Vagina (tissue), 2 donors: ENCODE measurements at regions not wholly inside any gene's neighbourhood (a gene's known extent, or its start where the extent isn't known, plus 50 kb on each side); places are given as distances from the start of the nearest gene placed in this dataset.

Experiments
- DNase-seq, 2 donors: peaks; one replicate each; pipeline ENCODE4 v3.0.0-alpha.2; 2017; ENCODE audit errors: extremely low spot score in 2 of 2
- H3K27ac ChIP-seq: fragments of 200-600 bp; sonication (generic); one replicate; pipeline ENCODE4 v1.5.1; 2019
- H3K27me3 ChIP-seq: fragments of 200-600 bp; sonication (generic); one replicate; pipeline ENCODE4 v1.5.1; 2019
- H3K36me3 ChIP-seq, 2 donors: fragments of 200-600 bp; sonication (generic); one replicate each; pipeline ENCODE4 v1.5.1; 2017 to 2019
- H3K4me1 ChIP-seq: fragments of 200-600 bp; sonication (generic); one replicate; pipeline ENCODE4 v1.5.1; 2019
- H3K4me3 ChIP-seq, 2 donors: fragments of 200-600 bp; sonication (generic); 1 replicate in 1 of 2; 2 replicates in 1 of 2; pipeline ENCODE4 v1.5.1; 2016 to 2019
- H3K9me3 ChIP-seq: fragments of 200-600 bp; sonication (generic); one replicate; pipeline ENCODE4 v1.5.1; 2019
- POLR2A ChIP-seq, 2 donors: fragments of 450-650 bp; IDR thresholded peaks; one replicate each; pipeline ENCODE4 v1.6.1; 2017; ENCODE audit warnings: antibody characterized with exemption in 2 of 2, mild to moderate bottlenecking in 2 of 2, moderate library complexity in 2 of 2
- POLR2AphosphoS5 ChIP-seq, 2 donors: sonication (generic); formaldehyde crosslinking; IDR thresholded peaks; one replicate each; pipeline ENCODE4 v1.9.0; 2017; ENCODE audit warnings: antibody characterized with exemption in 2 of 2, mild to moderate bottlenecking in 2 of 2, low read depth in 1 of 2; ENCODE audit not compliant: insufficient read depth in 1 of 2
- intact Hi-C: fragments of 100-400 bp; cut with DNase I; formaldehyde crosslinking; loops from one replicate; pipeline ENCODE4 v1.15.1; 2023
- TF ChIP-seq, protein P1 (sequence below), 3 experiments: fragments of 450-650 bp in 2 of 3; fragments of 200-600 bp in 1 of 3; sonication (generic) in 1 of 3; IDR thresholded peaks; one replicate each; pipeline ENCODE4 v1.5.1; 2017 to 2019; ENCODE audit warnings: antibody characterized with exemption in 3 of 3, mild to moderate bottlenecking in 2 of 3, moderate library complexity in 2 of 3

DNA sequence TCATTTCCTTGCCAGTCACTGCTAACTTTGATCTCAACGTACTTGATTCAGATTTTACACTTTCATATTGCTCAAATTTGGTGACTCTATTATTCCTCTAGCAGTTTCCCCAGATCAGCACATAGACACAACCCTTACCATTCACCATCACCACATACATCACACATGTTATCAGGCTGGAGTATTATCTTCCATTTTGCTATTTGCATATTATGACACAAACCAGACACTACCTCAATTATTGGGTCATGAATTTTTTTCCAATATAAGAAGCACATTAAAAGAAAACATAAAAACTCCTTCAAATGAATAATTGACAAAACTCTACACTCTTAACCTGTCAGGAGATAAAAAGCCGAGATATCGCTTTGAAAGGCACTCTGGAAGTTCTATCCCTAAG lies 1166.7 kb upstream of the B3GALT2 start:
- Histone ChIP-seq H3K27ac (no peak overlapping the region), H3K4me3 (no peak overlapping the region), H3K36me3 (no peaks in the 10 kb centered on the region), H3K27me3 (no peaks in the 10 kb centered on the region), H3K9me3 (no peaks in the 10 kb centered on the region), H3K4me1 (no peaks in the 10 kb centered on the region)
- TF ChIP-seq POLR2A (IDR thresholded peaks at IDR 0.05) = no peak
- TF ChIP-seq, protein P1, sequence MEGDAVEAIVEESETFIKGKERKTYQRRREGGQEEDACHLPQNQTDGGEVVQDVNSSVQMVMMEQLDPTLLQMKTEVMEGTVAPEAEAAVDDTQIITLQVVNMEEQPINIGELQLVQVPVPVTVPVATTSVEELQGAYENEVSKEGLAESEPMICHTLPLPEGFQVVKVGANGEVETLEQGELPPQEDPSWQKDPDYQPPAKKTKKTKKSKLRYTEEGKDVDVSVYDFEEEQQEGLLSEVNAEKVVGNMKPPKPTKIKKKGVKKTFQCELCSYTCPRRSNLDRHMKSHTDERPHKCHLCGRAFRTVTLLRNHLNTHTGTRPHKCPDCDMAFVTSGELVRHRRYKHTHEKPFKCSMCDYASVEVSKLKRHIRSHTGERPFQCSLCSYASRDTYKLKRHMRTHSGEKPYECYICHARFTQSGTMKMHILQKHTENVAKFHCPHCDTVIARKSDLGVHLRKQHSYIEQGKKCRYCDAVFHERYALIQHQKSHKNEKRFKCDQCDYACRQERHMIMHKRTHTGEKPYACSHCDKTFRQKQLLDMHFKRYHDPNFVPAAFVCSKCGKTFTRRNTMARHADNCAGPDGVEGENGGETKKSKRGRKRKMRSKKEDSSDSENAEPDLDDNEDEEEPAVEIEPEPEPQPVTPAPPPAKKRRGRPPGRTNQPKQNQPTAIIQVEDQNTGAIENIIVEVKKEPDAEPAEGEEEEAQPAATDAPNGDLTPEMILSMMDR (IDR thresholded peaks at IDR 0.05) = no peak
- no peak for TF ChIP-seq POLR2AphosphoS5 (IDR thresholded peaks at IDR 0.05; ENCODE audit: insufficient read depth in 1 of 2, low read depth in 1 of 2)
- DNase-seq = no peak
- intact Hi-C loops = no loop called here

DNA sequence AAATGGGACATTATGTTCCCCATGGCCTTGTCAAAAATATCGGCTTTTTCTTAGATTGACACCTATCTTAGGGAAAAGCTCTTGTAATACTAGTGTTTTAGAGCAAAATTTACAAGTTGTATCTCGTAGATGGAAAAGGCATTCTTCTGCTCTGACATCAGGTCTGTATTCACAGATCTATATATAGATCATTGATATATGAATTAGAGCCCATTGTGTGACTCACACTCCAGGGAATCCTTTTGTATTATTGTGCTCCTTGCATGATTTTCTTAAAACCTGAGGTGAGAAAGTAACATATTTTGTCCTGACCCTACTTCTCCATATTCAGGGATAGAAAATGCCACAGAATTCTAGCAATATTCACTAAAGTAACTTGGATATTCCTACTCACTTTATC lies 1160.8 kb upstream of the B3GALT2 start:
- Histone ChIP-seq H3K4me3 (no peak overlapping the region), H3K4me1 (no peaks in the 10 kb centered on the region), H3K36me3 (no peaks in the 10 kb centered on the region), H3K27ac (no peak overlapping the region), H3K27me3 (no peaks in the 10 kb centered on the region), H3K9me3 (no peaks in the 10 kb centered on the region)
- intact Hi-C loops = no loop called here
- TF ChIP-seq, protein P1 (IDR thresholded peaks at IDR 0.05) = no peak
- TF ChIP-seq POLR2A (IDR thresholded peaks at IDR 0.05) (no peak), POLR2AphosphoS5 (IDR thresholded peaks at IDR 0.05; ENCODE audit: insufficient read depth in 1 of 2, low read depth in 1 of 2) (no peak)
- DNase-seq = no peak

DNA sequence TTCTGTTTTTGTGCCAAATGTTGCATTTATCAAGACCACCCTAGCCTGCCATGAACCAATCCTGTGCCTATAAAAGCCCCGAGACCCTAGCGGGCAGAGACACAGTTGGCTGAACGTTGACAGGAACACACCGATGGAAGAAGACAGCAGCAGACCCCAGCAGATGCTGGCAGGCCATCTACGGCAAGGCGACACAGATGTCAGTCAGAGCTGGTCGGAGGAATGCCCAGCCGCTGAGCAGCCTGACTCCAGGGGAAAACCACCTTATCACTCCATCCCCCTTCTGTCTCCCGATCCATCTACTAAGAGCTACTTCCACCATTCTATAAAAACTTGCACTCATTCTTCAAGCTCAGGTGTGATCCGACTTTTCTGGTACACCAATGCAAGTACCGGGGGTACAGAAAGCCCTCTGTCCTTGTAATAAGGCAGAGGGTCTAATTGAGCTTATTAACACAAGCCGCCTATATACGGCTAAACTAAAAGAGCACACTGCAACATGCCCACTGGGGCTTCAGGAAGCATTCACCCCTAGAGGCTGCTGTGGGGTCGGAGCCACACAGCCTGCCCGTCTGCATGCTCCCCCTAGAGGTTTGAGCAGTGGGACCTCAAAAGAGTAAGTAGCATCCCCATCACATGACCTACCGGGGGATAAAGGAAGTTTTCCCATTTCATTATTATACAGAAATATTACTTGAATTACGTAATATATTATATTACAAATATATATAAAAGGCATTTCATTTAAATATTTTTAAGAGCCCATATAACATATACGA lies 1156.3 kb upstream of the B3GALT2 start:
- TF ChIP-seq, protein P1 (IDR thresholded peaks at IDR 0.05) = no peak
- TF ChIP-seq POLR2AphosphoS5 (IDR thresholded peaks at IDR 0.05; ENCODE audit: insufficient read depth in 1 of 2, low read depth in 1 of 2) = no peak
- no peak for TF ChIP-seq POLR2A (IDR thresholded peaks at IDR 0.05)
- Histone ChIP-seq H3K4me1 (no peaks in the 10 kb centered on the region), H3K27ac (no peak overlapping the region), H3K4me3 (no peak overlapping the region), H3K9me3 (no peaks in the 10 kb centered on the region), H3K36me3 (no peaks in the 10 kb centered on the region), H3K27me3 (no peaks in the 10 kb centered on the region)
- DNase-seq = no peak
- intact Hi-C loops = no loop called here

DNA sequence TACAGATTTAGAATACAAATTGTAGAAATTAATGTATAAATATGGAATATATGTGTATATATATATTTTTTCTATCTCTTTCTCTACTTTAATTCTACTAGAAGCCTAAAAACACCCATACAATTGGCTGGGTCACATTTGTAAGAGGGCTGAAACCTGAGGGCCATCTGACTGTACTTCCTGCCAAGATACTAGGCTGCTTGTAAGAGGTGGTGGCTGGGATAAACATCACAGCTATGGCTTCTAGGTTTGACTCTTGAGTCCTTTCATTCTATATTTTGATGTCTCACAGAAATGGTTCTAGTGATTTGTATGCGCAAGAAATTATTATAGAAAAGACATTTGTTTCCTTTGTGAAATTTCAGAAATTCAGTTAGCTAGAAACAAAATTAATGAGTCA lies 1155.2 kb upstream of the B3GALT2 start:
- intact Hi-C loops = no loop called here
- Histone ChIP-seq H3K4me3 (no peak overlapping the region), H3K27me3 (no peaks in the 10 kb centered on the region), H3K9me3 (no peaks in the 10 kb centered on the region), H3K36me3 (no peaks in the 10 kb centered on the region), H3K27ac (no peak overlapping the region), H3K4me1 (no peaks in the 10 kb centered on the region)
- TF ChIP-seq, protein P1 (IDR thresholded peaks at IDR 0.05) = no peak
- TF ChIP-seq POLR2A (IDR thresholded peaks at IDR 0.05) (no peak), POLR2AphosphoS5 (IDR thresholded peaks at IDR 0.05; ENCODE audit: insufficient read depth in 1 of 2, low read depth in 1 of 2) (no peak)
- no peak for DNase-seq

DNA sequence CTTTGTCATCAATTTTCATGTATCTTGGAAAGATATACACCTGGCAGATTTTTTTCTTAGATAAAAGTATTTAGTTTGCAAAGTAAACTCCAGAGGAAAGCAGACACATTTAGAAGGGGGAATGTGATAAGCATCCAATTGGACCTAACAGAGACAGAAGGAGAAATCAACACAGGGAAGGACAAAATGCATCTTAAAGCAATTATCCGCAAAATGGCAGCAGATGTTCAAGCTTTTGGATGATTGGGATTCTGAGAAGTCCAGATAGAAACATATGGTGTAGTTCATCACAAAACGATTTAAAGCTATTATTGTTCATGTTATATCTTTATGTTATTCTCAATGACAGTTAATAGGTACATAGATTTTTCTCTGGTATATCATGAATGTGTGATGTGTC lies 1153.1 kb upstream of the B3GALT2 start:
- TF ChIP-seq POLR2A (IDR thresholded peaks at IDR 0.05) = no peak
- intact Hi-C loops = no loop called here
- DNase-seq = no peak

More for the DNA sequence above, 1153.1 kb upstream of the B3GALT2 start:
- no peak overlapping the region for H3K4me3 ChIP-seq
- no peaks in the 10 kb centered on the region for H3K4me1 ChIP-seq
- H3K27ac ChIP-seq = no peak overlapping the region
- H3K36me3 ChIP-seq = no peaks in the 10 kb centered on the region
- H3K9me3 ChIP-seq = no peaks in the 10 kb centered on the region
- no peaks in the 10 kb centered on the region for H3K27me3 ChIP-seq
